Smooth muscle cell (in vitro differentiated cells): ENCODE measurements at regions not wholly inside any gene's neighbourhood (a gene's known extent, or its start where the extent isn't known, plus 50 kb on each side); places are given as distances from the start of the nearest gene placed in this dataset.

Experiments
- DNase-seq: peaks from one replicate; lab custom pipeline; 2025; ENCODE audit not compliant: unreplicated experiment; lab: John Stamatoyannopoulos, UW
- H2AFZ ChIP-seq: fragments of 200-600 bp; sonication (generic); 2 replicates; pipeline ENCODE4 v1.6.0; 2016; ENCODE audit warnings: antibody characterized with exemption, low read depth, mild to moderate bottlenecking
- H3F3A ChIP-seq: fragments of 200-600 bp; sonication (generic); 2 replicates; pipeline ENCODE4 v1.6.0; 2017; ENCODE audit warnings: antibody characterized with exemption, low read depth
- H3K27ac ChIP-seq: fragments of 200-600 bp; sonication (generic); 2 replicates; pipeline ENCODE4 v1.5.1; 2016; ENCODE audit warnings: low read depth, mild to moderate bottlenecking
- H3K27me3 ChIP-seq: fragments of 200-600 bp; sonication (generic); 2 replicates; pipeline ENCODE4 v1.6.1; 2016; ENCODE audit warnings: low read depth, mild to moderate bottlenecking
- H3K36me3 ChIP-seq: fragments of 200-600 bp; sonication (generic); 2 replicates; pipeline ENCODE4 v1.5.1; 2016; ENCODE audit warnings: low read depth
- H3K4me1 ChIP-seq: fragments of 200-600 bp; sonication (generic); 2 replicates; pipeline ENCODE4 v1.5.1; 2016; ENCODE audit warnings: low read depth
- H3K4me2 ChIP-seq: fragments of 200-600 bp; sonication (generic); 2 replicates; pipeline ENCODE4 v1.6.0; 2016; ENCODE audit warnings: mild to moderate bottlenecking
- H3K4me3 ChIP-seq: fragments of 200-600 bp; sonication (generic); 2 replicates; pipeline ENCODE4 v1.5.1; 2016; ENCODE audit warnings: mild to moderate bottlenecking
- H3K79me2 ChIP-seq: fragments of 200-600 bp; sonication (generic); 2 replicates; pipeline ENCODE4 v1.6.0; 2016; ENCODE audit warnings: low read depth, mild to moderate bottlenecking
- H3K9ac ChIP-seq: fragments of 200-600 bp; sonication (generic); 2 replicates; pipeline ENCODE4 v1.6.0; 2016; ENCODE audit warnings: low read depth
- H3K9me3 ChIP-seq: fragments of 200-600 bp; sonication (generic); replicated peaks from 2 replicates; pipeline ENCODE4 v1.5.1; 2016; ENCODE audit warnings: low read depth
- H4K20me1 ChIP-seq: fragments of 200-600 bp; sonication (generic); 2 replicates; pipeline ENCODE4 v1.6.0; 2016; ENCODE audit warnings: low read depth
- CTCF ChIP-seq: fragments of 200-600 bp; sonication (generic); IDR thresholded peaks from 2 replicates; pipeline ENCODE4 v1.5.1; 2017; ENCODE audit warnings: borderline replicate concordance, mild to moderate bottlenecking, antibody characterized with exemption; ENCODE audit not compliant: insufficient read depth, poor library complexity, severe bottlenecking
- WGBS: methylation state at CpG from one replicate; pipeline ENCODE4 v1.1.7; 2016; ENCODE audit warnings: low lambda C conversion rate; 5-methylcytosine and 5-hydroxymethylcytosine counted together

GRCh38 chr2:16148632-16149348 lies 208.4 kb downstream of the MYCN start:
- no peaks in the 10 kb centered on the region for H3K4me1 ChIP-seq
- no peak overlapping the region for H3K4me3 ChIP-seq
- H3K79me2 ChIP-seq, result no peaks in the 10 kb centered on the region
- no peaks in the 10 kb centered on the region for H3K27me3 ChIP-seq
- H4K20me1 ChIP-seq, result no peaks in the 10 kb centered on the region
- no peak overlapping the region for H3K27ac ChIP-seq
- no peaks in the 10 kb centered on the region for H3F3A ChIP-seq
- TF ChIP-seq CTCF, result no peak
- H3K4me2 ChIP-seq, result no peak overlapping the region
- no peaks in the 10 kb centered on the region for H3K36me3 ChIP-seq
- H3K9me3 ChIP-seq, result no peaks in the 10 kb centered on the region
- no peak for DNase-seq
- H2AFZ ChIP-seq, result no peak overlapping the region
- no peak overlapping the region for H3K9ac ChIP-seq
- WGBS, result 72% methylated on average over 6 of the region's 6 CpGs

- H4K20me1 ChIP-seq, result no peaks in the 10 kb centered on the region
- H3K4me1 ChIP-seq, result peaks cover 17% of the 10 kb centered on the region
- no peaks in the 10 kb centered on the region for H3K9me3 ChIP-seq
- no peak for DNase-seq
- WGBS, result 97% methylated on average over 9 of the region's 9 CpGs
- no peak overlapping the region for H3K4me3 ChIP-seq
- no peaks in the 10 kb centered on the region for H3K36me3 ChIP-seq
- TF ChIP-seq CTCF, result no peak
- H3K79me2 ChIP-seq, result no peaks in the 10 kb centered on the region
- no peaks in the 10 kb centered on the region for H3K27me3 ChIP-seq
- H3F3A ChIP-seq, result no peaks in the 10 kb centered on the region
- H2AFZ ChIP-seq, result no peak overlapping the region
- H3K4me2 ChIP-seq, result no peak overlapping the region
- H3K9ac ChIP-seq, result no peak overlapping the region
- H3K27ac ChIP-seq, result no peak overlapping the region
These were observed 202.3 kb downstream of the MYCN start for GRCh38 chr2:16142383-16143361.

- 94% methylated on average over 2 of the region's 2 CpGs for WGBS
- Histone ChIP-seq H3K79me2 (no peaks in the 10 kb centered on the region), H4K20me1 (no peaks in the 10 kb centered on the region), H2AFZ (no peak overlapping the region), H3K4me3 (no peak overlapping the region), H3F3A (no peaks in the 10 kb centered on the region), H3K4me1 (peaks cover 17% of the 10 kb centered on the region), H3K27me3 (no peaks in the 10 kb centered on the region), H3K9me3 (no peaks in the 10 kb centered on the region), H3K27ac (no peak overlapping the region), H3K36me3 (no peaks in the 10 kb centered on the region), H3K9ac (no peak overlapping the region), H3K4me2 (no peak overlapping the region)
- DNase-seq, result no peak
- TF ChIP-seq CTCF, result no peak
These were observed 201.2 kb downstream of the MYCN start for GRCh38 chr2:16141641-16141921.
